ENCODE measurements at regions not wholly inside any gene's neighbourhood (a gene's known extent, or its start where the extent isn't known, plus 50 kb on each side); places are given as distances from the start of the nearest gene placed in this dataset.

DNA sequence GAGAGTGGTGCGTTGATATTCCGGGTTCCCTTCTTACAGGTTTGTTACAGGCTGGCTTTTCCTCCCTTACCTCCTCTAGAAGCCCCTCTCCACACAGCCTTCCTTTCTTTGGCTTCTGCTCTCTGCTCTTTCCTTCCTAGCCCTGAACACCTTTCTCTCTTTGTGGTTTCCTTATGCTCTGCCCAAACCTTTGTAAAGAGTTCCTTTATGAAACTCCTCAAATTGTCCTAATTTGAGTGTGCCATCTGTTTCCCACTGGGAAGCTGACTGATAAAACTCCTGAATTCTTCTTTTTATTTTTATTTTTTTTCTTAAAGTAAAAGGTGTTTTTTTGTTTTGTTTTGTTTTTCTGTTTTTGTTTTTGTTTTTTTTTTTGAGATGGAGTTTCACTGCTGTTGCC lies 60.1 kb upstream of the OTX2 start:
- TF ChIP-seq, protein P1, sequence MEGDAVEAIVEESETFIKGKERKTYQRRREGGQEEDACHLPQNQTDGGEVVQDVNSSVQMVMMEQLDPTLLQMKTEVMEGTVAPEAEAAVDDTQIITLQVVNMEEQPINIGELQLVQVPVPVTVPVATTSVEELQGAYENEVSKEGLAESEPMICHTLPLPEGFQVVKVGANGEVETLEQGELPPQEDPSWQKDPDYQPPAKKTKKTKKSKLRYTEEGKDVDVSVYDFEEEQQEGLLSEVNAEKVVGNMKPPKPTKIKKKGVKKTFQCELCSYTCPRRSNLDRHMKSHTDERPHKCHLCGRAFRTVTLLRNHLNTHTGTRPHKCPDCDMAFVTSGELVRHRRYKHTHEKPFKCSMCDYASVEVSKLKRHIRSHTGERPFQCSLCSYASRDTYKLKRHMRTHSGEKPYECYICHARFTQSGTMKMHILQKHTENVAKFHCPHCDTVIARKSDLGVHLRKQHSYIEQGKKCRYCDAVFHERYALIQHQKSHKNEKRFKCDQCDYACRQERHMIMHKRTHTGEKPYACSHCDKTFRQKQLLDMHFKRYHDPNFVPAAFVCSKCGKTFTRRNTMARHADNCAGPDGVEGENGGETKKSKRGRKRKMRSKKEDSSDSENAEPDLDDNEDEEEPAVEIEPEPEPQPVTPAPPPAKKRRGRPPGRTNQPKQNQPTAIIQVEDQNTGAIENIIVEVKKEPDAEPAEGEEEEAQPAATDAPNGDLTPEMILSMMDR (optimal IDR thresholded peaks at IDR 0.05 in 1 of 3, IDR thresholded peaks at IDR 0.05 in 1 of 3, conservative IDR thresholded peaks at IDR 0.05 in 1 of 3; ENCODE audit: extremely low read depth in 1 of 3, insufficient read depth in 2 of 3, low read length in 3 of 3): no peak
- no peak for TF ChIP-seq EZH2 (IDR thresholded peaks at IDR 0.05; ENCODE audit: low read length)

Measured in keratinocyte (primary cell).